LNCaP clone FGC (cell line): ENCODE measurements at regions not wholly inside any gene's neighbourhood (a gene's known extent, or its start where the extent isn't known, plus 50 kb on each side); places are given as distances from the start of the nearest gene placed in this dataset.

Source experiments
- DNase-seq: peaks from one replicate; pipeline ENCODE4 v3.0.0-alpha.2; 2011; ENCODE audit warnings: low read depth
- H3K4me3 ChIP-seq: 2 replicates; pipeline ENCODE4 v1.5.1; 2011; ENCODE audit warnings: mild to moderate bottlenecking, low read depth, low read length, control low read depth
- CTCF ChIP-seq: IDR thresholded peaks from 2 replicates; pipeline ENCODE4 v1.5.1; 2012; ENCODE audit warnings: mild to moderate bottlenecking; ENCODE audit not compliant: control insufficient read depth, insufficient read depth; ENCODE audit errors: extremely low read depth

DNA sequence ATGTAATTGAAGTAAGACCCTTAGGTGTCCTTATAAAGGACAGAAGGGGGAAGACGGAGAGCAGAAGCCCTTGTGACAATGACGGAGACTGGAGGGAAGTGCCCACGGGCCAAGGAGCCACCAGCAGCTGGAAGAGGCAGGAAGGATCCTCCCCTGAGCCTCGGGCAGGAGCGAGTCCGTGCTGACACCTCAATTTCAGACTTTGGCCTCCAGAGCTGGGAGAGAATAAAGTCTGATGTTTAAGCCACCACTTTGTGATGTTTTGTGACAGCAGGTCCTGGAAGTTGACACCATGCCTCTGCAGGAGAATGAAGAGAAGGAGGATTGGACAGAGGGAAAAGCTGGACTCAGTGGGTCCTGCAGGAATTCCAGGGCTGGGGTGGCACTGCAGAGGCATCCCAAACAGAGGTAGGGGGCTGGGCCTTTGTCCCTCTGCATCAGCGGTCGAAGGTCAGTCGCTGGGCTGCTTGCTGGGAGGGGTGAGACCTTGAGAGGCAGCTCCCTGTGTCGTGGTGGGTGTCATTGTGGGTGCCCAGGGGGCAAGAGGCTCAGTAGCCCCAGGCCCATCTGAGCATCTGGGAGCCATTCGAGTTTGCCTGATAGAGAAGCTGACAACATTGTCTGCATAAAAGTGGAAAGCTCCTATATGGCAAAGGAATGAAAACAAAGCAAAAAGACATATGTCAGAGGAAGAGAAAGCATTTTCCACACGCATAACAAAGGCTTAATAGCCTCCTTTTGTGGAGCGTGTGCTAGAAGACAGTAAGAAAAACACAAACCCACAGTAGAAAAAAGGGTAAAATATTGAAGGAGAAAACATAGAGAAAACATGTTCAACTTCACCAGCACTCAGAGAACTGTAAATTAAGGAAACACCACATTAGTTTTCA, 68.8 kb downstream of the RTL6 start:
- TF ChIP-seq CTCF, result no peak
- no peak overlapping the region for H3K4me3 ChIP-seq
- no peak for DNase-seq

DNA sequence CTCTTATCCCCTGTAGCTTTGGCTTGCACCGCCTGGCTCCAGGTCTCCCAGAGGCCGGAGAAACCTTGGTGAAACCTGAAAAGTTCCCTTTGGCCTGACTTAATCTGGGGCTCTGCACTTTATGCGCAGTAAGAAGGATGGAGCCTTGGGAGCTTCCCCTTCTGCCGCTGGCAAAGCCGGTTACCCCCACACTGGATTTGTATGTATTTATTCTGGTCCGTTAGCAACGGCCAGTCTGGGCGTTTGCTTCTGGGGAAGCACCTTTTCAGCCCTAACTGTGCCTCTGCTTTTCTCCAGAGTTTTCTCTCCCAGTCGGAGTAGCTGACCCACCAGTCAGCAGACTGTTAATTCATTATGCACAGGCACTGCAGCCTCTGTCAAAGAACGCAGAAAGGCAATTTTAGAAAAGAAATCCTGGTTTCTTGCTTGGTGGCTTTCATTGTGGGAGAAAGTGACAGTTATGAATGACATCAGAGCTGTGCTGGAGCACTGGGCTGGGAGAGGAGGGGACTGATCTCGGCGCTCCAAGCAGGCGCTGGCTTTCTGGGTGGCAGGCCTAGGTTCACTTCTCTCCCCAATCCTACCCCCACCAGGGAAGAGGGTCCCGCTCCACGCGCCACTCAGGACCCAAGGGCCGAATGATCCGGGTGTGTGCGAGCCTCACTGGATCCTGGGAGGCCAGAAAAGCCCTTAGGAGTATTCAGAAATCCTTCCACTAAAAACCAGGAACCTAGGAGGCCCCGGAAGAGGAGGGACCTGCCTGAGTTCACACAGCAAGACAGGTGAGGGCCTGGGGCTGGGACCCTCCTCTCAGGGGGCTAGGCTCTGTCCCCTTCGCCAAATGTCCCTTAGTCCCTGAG, 70.2 kb downstream of the RTL6 start:
- no peak for TF ChIP-seq CTCF
- H3K4me3 ChIP-seq, result no peak overlapping the region
- DNase-seq, result no peak

DNA sequence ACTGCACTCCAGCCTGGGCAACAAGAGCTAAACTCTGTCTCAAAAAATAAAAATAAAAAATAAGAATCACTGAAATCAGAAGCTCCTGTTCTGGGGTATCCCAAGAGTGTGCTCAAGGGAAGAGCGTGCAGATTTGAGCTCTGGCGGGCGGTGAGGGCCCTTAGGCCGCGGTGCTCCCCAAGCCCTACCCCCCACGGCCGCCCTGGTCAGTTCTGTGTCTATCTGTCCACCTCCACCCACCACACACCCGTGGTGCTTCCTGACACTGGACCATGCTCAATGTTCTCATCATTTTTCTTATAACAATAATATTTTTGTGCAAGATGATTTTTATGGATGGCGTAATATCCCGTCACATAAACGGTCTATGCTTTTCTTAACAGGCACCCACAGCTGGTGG, 71.1 kb downstream of the RTL6 start:
- no peak for DNase-seq

DNA sequence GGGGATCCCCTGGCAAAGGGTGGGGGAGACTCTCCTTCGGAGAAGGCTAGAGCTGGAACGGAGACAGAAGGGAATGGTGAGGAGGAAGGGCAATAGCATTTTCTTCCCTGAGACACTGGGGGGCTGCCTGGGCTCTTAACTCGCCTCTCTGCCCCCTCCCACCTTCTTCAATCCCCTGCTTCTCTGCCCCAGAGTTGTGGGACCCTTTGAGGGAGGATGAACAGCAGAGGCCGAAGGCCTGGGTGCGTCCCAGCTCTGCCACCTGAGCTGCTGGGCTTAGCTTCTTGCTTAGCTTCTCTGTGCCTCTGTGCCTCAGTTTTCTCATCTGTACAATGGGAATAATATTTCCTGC, 72.4 kb downstream of the RTL6 start:
- no peak for TF ChIP-seq CTCF
- H3K4me3 ChIP-seq, result no peak overlapping the region
- no peak for DNase-seq

More for the DNA sequence above, 71.1 kb downstream of the RTL6 start:
- no peak overlapping the region for H3K4me3 ChIP-seq
- no peak for TF ChIP-seq CTCF

DNA sequence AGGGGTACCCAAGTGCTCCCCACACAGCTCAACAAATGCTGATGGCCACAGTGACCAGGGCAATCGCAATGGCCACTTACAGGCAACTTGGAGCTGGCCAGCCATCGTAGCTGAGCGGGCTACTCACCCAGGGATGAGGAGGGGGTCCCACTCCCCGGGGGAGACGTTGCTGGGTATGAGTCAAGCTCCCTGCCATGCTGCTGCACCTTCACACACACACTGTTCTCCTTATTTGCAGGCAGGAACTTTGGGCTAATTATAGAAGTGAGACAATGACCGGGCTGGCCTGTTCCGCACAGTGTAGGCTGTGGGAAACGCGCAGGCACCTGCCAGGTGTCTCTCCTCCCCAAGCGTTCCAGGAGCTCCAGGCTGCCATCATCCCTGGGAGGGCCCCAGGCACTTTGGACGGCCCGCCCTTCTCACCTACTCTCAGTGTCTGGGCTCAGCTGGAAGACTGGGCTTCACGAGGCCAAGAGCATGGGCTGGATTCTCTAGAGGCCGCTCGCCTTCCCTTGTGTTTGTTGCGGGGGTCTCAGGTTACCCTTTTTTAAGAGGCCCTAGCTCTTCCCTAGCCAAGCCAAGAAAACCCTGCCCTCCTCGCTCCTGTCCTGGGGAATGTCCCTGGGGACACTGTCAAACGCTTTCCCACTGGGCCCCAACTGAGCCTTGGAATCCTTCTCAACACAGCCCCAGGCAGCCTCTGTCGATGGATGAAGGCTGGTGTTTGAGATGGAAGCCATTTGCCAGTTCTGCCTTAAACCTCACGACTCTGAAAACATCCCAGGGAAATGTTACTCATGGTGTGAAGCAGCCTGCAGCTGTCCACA, 73.0 kb downstream of the RTL6 start:
- DNase-seq, result no peak
- H3K4me3 ChIP-seq, result no peak overlapping the region
- TF ChIP-seq CTCF, result no peak

GRCh38 chr22:44424359-44424682, 73.7 kb downstream of the RTL6 start:
- DNase-seq, result no peak
- no peak overlapping the region for H3K4me3 ChIP-seq
- no peak for TF ChIP-seq CTCF
